HG02678 (cell line): ENCODE measurements at regions not wholly inside any gene's neighbourhood (a gene's known extent, or its start where the extent isn't known, plus 50 kb on each side); places are given as distances from the start of the nearest gene placed in this dataset.
"Not testable (repeated sequence)": the region's sequence is repeated elsewhere in the genome, so short reads cannot be mapped to it uniquely, and the experiment has no call there.

ENCODE experiments used
- ATAC-seq: cut with Tn5 transposase; IDR thresholded peaks from one replicate; pipeline ENCODE4 v1.9.1; 2021; ENCODE audit warnings: mild to moderate bottlenecking, moderate library complexity; ENCODE audit not compliant: unreplicated experiment

DNA sequence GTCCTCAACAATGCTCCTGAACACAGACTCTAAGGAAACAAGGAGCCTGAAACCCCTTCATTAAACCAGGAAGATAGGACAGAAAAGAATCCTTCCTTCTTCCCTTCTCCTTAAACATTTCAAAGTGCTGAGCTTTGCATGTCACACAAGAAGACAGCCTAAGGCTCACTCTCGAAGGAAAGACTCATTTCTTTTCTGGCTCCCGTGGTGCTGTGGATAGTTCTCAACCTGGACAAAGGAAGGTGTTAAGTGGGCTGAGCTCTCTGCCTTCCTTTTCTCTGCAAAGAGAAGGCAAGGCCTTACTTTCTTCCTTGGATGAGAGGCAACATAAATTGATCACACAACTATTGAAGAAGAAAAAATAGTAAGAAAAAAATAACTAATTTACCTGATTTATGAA, 452.4 kb upstream of the DDI1 start:
- no peak for ATAC-seq

DNA sequence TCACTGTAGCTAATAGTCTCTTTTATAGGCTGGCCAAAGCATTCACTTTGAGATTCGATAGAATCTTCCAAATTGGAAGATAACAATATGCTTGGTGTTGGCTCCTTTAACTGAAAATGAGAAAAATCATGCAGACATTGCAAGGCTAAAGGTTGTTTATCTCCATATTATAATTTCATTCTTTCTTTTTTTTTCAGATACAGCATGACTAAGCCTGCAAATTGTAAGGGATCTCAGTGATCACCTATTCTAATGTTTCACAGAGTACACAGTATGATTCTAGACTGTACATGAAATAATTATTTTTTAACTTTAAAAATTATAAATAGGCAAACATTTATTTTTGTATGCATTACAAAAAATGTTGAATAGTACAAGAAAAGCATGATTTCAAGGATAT, 451.7 kb upstream of the DDI1 start:
- no peak for ATAC-seq

DNA sequence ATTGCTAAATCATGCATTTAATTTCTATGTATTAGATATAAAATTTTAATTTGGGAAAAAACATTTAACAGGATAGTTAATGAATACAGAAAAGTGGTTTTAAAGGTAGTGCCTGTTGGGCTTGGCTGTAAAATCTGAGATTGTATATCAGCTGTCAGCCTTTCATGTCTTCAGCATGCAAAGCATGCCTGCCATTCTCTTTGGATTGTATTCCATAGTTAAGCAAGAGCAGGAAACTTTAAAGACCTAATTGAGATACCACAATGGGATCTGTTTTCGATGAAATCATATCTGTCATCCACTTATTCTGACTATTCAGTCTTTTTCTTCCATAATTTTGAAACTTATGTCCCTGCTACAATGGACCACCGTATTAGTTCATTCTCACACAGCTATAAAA, 451.0 kb upstream of the DDI1 start:
- no peak for ATAC-seq

DNA sequence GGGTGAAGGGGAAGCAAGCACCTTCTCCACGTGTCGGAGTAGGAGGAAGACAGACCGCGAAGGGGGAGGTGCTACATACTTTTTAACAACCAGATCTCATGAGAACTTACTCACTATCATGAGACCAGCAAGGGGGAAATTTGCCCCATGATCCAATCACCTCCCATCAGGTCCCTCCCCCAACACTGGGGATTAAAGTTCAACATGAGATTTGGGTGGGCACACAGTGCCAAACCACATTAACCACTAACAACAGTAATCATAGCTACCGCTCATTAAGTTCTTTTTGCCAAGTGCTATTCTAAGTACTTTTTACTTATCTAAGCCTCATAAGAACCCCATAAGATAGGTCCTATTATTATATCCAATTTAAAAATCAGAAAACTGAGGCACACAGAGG, 450.5 kb upstream of the DDI1 start:
- ATAC-seq, result no peak

DNA sequence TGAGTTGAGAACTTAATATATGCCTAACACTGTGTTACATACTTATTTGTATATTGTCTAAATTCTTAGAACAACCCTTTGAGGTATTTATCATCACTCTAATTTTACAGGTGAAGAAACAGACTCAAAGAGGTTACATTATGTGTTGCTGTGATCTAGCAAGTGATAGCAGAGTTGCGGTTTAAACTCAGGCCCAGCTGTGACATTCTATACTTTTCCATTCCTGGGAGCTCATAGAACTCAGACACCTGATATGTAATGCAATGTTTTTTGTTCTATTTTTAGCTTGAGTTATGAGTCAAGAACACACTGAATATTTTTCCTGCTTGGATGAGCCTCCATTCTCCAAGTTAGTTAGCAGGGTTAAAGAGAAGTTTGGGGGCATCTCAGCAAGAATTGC, 449.7 kb upstream of the DDI1 start:
- ATAC-seq, result no peak

DNA sequence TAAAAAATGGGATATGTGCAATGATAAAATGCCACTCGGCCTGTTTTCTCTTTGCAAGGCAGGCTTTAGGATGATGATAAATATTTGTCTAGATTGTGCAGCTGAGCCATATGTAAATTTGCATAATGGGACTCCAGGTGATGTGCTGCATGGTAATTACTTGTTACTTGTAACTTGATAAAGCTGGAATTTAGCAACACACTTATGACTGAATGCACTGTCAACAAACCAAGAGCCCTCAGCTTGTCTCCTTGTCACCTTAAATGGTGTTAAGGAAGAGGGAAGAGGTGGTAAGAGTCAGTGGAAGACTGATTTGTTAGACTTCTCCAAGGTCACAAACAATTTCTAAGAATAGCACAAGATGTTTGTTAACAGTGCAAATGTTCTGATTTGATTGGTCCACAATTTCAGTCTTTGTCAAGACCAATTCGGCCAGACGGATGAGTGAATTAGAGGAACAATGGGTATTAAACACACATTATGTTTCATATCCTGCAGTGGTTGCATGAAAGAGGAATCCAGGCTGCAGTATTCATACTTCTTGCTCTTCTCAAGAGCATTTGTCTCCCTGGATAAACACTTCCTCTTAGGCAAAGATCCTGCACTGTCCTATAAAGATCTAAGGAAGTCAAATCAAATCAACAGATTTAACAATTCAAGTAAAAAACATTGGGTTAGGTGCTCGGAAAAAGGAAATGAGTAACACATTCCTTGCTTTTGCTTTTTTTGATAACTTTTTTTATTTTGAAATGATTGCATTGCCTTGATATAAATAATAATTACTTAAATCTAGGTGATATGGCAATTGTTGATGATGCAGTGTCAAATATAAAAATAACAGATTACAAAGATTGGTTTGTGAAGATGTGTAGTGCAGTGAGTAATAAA, 448.3 kb upstream of the DDI1 start:
- ATAC-seq, result no peak

DNA sequence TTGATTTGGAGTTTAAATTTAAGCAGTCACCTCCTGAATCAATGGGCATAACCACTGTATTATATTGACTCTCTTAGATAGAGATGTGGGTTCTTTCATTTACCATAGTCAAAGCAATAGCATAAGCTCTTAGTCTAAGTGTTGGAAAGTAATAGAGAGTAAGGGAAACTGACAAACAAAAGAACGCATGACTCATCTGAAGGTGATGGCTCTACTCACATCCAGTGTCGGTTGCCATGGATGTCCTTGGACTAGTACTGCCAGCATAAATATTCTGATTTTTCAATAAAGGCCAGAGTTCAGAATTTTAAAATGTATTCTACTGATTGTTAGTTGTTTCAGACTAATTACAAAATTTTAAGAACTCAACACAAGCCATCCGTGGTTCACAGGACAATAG, 444.9 kb upstream of the DDI1 start:
- ATAC-seq, result no peak

DNA sequence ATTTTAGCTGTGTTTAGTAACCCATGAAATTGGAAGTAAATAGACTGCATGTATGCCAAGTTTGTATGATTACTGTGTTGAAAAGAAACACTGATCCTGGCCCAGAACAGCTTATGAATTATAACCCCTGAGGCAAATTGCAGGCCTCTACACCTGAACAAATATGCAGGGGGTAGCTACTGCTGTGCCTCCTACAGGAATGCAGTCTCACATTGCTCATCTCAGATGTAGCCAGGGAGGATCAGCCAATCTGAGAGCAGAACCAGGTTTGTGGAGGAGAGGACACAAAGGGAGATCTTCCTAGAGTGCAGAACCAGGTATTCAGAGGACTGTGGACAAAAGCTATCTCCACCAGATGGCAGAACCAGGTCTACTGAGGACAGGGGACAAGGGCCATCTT, 442.2 kb upstream of the DDI1 start:
- no peak for ATAC-seq

DNA sequence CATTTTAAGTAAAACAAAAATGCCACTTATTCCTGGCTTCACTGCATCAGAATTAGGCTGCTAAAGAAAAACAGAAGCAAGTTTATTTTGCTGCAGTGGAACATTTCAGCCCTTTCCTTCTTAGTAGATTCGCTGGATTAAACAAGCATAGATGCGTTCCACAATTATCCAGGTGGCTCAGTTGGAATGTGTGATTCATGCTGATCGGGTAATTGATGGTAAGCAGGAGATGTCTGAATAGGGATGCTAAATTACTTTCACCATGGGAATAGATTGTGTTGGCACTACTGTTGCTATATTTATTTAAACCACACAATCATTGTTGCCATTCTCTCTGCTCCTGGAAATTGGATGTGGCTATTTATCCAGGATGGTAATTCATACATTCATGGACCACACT, 440.1 kb upstream of the DDI1 start:
- no peak for ATAC-seq

DNA sequence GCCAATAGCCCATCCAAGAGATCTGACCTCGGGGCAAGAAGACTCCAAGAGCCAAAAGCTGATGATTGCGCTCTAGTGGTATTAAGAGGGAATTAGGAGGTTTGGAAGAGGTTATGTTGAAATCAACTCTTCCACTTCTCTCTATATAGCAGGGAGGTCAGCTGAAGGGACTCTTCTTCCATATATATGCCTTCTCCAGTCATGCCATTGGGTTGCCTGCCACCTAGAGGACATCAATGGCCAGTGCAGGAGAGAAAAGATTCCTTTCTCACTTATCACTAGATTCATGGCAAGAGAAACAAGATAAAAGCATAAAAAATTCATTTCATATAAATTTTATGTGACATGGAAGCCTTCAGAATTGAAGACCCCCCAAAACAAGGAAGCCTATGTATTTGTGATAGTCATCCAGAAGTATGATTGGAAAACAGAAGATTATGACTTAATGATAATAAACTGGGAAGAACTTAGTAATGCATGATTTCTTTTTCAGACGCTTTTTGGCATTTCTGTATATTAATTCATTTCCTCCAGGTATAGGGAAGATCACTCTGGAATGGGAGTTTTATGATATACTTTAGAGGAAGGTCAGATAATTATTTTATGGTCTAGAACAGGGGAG, 435.1 kb upstream of the DDI1 start:
- peak; percentile 96 for ATAC-seq

DNA sequence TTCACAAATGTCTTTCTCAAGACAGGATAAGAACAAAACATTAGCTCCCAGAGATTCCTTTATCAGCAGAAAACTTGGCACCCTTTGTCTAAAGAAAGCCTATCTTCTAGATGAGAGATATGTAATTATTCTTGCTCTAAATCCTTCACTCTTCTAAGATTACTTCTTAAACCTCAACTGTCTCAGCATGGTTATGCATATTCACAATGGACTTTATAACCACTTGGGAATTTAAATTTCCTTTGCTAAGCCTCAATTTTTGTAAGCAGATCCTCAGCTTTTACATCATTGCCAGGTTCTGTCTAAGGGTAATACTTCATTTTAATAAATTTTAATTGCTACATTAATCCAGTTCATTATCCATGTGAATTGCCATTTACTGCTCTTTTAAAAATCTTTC, 433.6 kb upstream of the DDI1 start:
- ATAC-seq, result no peak

DNA sequence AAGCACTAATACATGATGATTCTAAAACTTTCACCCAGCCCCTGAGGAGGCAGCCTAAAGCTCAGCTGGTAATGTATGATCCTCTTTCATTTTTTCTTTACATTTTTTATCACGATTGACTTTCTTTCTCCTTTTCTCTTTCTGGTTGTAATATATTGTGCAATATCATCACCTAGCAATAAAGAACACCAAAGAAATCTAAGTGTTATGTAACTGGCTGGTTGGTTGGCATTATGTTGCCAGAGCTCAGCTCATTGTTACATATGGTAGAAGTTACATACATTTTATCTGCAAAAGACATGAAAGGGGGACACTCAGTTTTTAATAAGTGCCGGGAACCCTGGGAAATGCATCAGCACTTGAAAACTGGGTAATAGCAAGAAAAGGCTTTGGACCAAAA, 432.1 kb upstream of the DDI1 start:
- no peak for ATAC-seq

DNA sequence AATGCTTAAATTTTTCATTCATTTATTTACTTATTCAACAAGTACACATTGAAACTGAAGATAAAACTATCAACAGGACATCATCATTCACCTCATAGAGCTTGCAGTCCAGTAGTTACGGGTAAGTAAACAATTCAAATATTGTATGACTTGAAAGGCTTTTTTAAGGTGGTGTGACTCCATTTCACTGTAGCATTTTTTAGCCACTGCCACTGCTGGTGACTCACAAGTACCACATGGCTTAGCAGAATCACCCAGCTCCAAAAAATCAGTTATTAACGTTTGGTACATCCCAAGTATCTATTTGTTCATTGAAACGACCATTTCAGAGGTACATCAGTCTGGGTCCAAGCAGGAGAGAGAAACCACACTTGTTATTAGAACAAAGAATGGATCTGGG, 427.9 kb upstream of the DDI1 start:
- no peak for ATAC-seq

DNA sequence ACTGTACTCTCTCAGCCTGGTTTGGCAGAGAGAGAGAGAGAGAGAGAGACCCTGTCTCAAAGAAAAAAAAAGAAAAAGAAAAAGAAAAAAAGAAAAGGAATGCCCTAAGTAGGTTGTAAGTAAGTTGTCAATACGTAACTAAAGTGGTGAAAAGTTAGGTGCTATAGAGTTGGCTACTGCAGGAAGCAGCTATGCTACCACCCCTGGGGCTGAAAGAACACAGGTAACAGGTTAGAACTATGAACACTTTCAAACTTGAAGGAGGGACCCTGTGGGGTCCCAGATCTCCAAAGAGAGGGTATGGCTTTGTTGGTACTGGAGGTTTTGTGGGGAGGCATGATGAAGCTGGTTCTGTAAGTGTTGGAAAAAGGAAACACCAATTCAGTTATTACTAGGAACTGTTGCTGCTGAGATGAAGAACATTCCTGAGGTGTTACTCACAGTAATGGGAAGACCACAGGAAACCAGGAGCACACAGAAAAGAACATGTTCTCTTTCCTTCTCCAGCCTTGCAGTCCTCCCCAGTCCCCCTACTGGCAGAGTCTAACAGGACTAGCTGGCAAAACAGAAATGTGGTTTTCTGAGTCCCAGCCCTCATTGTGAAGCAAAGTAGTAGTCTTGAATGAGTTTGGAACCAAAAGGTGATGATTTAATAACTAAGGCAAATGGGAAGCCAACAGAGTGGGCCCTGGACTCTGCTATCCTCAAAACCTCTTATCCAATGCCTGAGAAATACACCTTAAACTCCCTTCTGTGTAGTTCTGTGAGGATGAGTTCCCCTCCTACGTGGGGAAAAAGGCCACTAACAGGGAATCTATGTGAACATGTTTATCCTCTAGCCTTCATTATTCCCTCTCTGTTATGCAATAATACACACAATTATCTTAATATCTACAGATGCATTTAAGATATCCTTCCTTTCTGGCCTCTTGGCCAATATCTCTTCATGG, 427.0 kb upstream of the DDI1 start:
- ATAC-seq, result no peak

DNA sequence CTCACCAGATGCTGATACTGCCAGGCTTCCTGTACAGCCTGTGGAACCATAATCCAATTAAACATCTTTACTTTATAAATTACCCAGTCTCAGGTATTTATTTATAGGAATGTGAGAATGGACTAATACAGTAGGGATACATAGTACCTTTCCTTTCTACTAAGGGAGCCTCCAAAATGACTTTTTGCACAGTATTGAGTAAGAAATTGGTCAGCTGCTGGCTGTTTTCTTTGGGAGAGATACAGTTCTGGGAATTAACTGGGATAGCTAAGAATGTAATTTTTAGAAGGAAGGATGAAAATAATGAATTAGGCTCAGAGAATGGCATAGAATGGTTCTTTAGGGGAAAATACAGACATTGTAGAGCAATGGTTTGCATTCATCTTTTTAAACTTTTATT, 426.0 kb upstream of the DDI1 start:
- no peak for ATAC-seq

DNA sequence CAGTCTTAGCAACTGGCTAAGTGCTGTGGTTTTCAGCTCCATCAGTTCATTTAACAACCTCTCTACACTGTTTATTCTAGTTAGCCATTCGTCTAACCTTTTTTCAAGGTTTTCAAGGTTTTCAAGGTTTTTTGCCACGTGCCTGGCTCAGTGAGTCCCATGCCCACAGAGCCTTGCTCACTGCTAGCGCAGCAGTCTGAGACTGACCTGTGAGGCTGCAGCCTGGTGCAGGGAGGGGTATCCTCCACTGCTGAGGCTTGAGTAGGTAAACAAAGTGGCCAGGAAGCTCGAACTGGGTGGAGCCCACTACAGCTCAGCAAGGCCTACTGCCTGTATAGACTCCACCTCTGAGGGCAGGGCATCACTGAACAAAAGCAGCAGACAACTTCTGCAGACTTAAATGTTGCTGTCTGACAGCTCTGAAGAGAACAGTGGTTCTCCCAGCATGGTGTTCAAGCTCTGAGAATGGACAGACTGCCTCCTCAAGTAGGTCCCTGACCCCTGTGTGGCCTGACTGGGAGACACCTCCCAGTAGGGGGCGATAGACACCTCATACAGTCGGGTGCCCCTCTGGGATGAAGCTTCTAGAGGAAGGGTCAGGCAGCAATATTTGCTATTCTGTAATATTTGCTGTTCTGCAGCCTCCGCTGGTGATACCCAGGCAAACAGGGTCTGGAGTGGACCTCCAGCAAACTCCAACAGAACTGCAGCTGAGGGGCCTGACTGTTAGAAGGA, 424.7 kb upstream of the DDI1 start:
- ATAC-seq, result not testable (repeated sequence)

DNA sequence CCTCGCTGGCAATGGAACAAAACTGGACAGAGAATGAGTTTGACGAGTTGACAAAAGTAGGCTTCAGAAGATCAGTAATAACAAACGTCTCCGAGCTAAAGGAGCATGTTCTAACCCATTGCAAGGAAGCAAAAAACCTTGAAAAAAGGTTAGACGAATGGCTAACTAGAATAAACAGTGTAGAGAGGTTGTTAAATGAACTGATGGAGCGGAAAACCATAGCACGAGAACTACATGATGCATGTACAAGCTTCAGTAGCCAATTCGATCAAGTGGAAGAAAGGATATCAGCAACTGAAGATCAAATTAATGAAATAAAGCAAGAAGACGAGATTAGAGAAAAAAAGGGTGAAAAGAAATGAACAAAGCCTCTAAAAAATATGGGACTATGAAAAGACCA, 424.0 kb upstream of the DDI1 start:
- ATAC-seq, result not testable (repeated sequence)

DNA sequence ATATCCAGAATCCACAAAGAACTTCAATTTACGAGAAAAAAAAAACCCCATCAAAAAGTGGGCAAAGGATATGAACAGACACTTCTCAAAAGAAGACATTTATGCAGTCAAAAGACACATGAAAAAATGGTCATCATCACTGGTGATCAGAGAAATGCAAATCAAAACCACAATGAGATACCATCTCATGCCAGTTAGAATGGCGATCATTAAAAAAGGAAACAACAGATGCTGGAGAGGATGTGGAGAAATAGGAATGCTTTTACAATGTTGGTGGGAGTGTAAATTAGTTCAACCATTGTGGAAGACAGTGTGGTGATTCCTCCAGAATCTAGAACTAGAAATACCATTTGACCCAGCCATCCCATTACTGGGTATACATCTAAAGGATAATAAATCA, 419.9 kb upstream of the DDI1 start:
- ATAC-seq, result not testable (repeated sequence)

DNA sequence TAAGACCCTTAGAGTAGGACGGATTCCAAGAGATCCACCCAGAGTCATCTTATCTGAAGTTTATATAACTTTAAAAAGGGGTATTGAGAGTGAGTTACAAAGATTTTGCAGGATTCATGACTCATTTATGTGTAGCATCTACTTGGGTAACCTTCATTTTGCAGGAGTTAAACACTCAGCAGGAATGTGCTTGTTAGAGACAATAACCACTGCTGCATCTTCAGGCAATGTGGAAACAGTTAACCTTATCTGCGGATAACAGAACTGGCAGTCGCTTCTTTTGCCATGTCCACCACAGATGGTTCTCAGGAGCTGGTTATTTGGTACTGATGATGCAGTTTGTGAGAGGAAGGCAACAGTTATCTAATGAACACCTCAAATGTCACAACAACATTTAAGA, 417.9 kb upstream of the DDI1 start:
- no peak for ATAC-seq

DNA sequence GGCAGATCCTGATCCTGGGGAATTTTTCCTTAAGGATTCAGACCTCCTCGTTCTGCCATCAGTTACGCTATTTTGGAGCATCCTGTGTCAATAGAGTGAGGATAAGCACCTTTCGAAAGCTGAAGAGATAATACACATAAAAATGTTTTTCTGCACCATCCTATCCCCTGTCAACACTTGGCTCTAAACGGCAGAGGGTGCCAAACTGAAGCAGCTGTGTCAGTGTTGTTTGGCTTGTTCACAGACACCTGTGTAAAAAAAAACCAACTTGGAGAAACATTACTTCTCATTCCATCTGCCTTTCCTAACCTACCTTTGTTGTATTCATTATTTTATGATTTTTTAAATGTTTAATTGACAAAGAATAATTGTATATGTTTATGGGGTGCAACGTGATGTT, 417.0 kb upstream of the DDI1 start:
- ATAC-seq, result no peak

DNA sequence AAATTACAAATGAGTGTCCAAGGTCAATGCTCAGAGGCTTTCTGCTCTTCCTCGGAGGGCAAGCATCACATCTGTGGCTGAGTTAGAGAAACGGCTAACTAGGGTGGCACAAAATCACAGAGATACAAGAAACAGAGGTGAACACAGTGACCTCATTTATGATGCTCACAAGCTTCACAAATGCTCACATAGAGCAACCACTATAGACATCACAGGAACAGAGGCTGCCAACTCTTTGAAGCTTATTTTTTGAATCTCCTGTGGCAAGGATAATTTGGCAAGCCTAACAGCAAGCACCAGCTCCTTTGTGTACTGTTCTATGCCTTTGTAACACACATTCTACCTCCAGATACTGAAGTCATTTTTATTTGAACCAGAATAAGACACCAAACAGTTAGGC, 416.5 kb upstream of the DDI1 start:
- no peak for ATAC-seq
